NCI-H446 (cell line): ENCODE measurements at regions not wholly inside any gene's neighbourhood (a gene's known extent, or its start where the extent isn't known, plus 50 kb on each side); places are given as distances from the start of the nearest gene placed in this dataset.

ENCODE experiments used
- DNase-seq, 2 experiments: peaks; one replicate each; lab custom pipeline; 2025; lab: John Stamatoyannopoulos, UW

DNA sequence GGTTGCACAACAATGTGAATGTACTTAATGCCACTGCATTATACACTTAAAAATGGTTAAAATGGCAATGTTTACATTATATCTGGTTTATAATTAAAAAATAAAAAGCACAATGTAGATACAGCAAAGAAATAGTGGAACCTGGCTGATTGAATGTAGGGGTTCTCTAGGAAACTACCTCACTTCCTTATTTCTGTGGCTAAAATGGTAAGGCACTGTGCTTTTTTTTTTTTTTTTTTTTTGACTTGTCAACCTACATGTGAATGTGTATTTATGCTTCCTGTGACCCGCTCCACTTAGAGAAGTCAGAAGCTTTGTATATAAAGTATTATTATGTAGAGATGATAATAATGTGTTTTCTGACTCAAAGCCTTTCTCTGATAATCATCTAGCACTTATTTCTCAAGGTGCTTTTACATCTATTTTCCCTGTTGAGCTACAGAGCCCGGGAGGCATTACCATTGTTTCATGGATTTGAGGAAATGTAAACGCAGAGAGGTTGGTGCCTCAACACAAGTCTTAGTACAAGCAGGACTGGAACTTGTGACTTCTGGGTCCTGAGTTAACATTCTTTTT lies 55.0 kb downstream of the SOX4 start:
- DNase-seq: no peak

DNA sequence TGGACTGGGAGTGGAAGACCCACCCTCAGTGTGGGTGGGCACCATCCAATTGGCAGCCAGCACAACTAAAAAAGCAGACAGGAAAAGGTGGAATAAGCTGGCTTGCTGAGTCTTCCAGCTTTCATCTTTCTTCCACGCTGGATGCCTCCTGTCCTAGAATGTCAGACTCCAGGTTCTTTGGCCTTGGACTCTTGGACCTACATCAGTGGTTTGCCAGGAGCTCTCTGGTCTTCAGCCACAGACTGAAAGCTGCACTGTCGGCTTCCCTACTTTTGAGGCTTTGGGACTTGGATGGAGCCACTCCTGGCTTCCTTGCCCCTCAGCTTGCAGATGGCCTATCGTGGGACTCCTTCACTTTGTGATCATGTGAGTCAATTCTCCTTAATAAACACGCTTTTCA lies 59.8 kb downstream of the SOX4 start:
- no peak for DNase-seq

DNA sequence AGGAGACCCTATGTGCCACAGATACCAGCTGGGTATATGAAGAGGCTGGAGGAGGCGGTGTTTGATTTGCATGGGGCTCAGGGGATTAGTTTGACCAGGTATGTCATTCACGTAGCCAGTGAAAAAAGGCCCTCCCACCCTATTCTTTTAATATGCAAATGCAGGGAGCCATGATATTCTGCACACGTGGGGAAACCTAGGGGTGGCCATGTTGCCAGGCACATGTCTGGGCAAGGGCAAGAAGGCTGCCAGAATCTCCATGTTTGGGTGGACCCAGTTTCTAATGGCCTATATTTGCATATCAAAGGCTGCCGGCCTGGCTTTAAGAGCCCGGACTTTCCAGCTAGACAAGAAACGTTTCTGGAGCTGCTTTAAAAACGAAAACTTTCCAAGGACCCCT lies 60.4 kb downstream of the SOX4 start:
- DNase-seq: no peak

DNA sequence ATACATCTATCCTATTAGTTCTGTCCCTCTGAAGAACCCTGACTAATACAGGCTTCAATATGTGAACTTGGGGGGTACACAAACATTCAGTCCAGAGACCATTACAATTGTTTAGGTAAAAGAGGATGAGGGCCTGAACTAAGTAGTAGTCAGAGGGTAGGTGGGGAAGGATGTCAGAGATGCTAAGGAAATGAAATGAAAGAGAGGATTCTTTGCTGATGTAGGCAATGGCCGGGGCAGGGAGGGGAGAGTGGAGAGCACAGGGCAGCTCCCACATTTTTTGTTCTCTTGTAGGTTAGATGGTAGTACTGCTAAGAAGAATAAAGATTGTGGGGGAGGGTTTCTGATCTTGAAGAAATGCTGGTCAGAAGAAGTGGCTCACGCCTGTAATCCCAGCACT lies 60.8 kb downstream of the SOX4 start:
- DNase-seq: no peak

DNA sequence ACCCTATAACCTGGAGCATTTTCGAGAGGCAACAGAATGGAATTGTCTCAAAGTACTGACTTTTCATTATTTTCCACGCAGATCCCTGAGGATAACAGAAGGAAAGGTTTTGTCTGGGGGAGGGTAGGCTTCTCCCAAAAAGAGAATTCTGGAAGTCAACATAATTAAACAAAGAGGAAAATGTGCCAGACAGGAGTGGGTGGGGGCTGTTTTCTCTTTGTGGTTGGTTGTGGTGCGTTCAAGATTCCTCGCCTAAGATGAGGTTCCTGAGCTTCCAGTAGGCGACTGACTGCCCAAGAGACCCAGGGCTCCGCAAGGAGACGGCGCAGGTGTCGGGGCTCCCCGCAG lies 70.4 kb downstream of the SOX4 start:
- DNase-seq: no peak

DNA sequence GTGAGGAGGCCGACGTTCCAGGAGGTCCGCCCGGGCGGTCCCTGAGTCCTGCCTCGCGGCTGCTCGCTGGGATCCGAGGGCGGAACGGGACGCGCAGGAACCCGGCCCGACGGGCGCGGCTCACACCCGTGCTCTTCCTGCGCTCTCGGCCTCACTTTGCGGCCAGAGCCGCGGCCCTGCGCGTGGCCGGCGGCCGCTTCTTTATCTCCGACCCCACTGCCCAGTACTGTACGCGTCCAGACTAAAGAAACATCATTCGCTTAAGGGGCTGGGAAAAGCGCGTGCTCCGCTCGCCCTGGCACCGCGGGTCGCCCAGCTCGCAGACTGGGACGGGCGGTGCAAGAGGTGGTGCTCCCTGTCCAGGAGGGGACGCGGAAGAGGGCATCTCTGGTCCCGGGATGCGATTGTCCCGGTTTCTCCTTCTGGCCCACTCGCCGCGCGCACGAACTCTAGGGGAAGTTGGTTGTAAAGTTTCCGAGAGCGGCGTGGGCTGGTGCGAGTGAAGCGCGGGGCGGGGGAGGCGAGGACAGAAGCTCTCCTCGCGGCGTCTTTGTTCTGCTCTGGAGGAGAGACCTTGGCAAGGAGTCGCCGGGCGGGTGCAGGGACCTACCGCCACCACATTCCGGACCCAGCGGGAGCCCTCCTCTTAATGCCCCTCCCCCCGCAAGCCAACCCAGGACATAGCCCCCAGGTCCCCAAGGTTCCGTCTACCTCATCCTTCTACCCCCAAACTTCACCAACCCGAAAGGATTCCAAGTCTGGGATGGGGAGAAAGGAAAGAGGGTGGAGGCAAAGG lies 71.0 kb downstream of the SOX4 start:
- DNase-seq: no peak

- DNase-seq: no peak
These were observed 71.5 kb downstream of the SOX4 start for GRCh38 chr6:21665110-21665391.

DNA sequence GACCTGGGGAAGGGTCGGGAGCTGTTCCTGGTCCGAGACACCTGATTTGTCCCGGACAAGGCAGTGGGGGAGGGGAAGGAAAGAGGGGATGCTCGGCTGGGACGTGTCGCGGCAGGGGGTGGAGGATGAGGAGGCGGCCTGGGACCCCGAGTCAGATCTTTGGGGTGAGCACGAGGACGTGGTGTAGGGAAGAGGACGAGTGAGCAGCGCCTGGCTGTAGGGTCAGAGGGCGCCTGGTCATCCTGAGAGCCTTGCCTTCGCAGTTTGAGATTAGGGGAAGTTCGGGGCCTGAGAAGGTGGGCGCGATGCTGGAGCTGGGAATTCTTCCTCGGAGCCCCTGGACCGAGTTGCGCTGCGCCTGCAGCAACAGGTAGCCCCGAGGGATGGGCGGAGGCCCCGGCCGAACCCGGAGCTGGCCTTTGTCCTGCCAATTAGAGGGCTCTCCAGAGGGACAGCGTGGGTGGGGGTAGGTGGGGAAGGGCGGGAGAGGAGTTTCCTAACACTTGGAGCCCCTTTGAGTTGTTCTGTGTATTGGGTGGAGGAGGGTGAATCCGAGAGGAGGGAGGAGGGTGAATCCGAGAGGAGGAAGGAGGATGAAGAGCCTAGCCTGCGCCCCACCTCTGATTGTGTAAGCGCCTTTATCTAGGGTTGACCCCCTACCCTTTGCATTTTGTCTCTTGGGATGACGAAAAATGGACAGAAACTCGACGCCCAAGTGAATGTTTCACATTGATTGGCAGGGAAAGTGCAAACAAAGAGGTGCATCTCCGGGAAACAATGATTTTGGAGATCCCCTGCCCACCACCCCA lies 72.0 kb downstream of the SOX4 start:
- no peak for DNase-seq

DNA sequence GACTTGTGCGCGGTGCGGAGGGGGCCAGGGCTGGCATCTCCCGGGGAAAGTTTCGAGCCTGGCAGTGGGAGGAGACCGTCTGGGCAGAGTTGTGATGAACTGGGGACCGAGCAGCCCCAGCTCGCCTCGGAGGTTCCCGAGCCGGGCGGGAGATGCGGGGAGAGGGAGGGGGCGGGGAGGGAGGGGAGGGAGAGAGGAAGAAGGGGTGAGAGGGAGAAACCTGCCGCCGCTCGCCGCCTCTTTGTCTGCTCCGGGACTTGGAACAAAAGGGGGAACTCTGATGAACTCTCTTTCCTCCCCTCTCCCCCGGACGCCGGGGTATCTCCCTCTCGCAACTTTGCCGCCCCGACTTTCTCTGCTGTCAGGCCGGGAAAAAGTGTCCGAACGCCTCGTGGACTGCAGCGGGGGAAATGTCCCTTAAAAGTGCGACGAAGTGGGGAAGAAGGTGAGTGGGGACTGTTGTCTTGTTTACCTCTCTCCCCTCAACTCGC lies 72.7 kb downstream of the SOX4 start:
- no peak for DNase-seq

GRCh38 chr6:21666853-21667681 lies 73.5 kb downstream of the SOX4 start:
- no peak for DNase-seq

- no peak for DNase-seq
These were observed 75.2 kb downstream of the SOX4 start for GRCh38 chr6:21668795-21669194.

- DNase-seq: no peak
These were observed 83.2 kb downstream of the SOX4 start for GRCh38 chr6:21676769-21677168.

GRCh38 chr6:21678990-21679389 lies 85.4 kb downstream of the SOX4 start:
- DNase-seq: no peak

DNA sequence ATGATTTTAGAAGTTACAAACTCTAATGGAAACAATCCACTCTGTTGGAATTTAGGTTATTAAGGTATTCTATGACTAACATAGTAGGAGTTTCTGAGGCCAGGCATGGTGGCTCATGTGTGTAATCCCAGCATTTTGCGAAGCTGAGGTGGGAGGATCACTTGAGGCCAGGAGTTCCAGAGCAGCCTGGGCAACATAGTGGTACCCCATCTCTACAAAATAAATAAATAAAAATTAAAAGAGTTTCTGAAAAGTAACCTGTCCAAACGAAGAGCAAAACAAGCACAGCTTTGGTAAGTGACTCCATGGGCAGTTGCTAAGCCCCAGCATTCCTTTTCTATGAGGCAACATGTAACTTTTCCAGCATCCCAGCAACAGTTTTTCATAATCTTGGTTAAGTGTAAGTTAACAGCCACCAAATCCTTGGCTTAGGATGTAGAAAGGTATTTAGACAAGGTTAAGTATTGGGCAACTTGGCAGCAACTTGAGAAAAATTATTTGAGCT lies 86.3 kb downstream of the SOX4 start:
- no peak for DNase-seq

DNA sequence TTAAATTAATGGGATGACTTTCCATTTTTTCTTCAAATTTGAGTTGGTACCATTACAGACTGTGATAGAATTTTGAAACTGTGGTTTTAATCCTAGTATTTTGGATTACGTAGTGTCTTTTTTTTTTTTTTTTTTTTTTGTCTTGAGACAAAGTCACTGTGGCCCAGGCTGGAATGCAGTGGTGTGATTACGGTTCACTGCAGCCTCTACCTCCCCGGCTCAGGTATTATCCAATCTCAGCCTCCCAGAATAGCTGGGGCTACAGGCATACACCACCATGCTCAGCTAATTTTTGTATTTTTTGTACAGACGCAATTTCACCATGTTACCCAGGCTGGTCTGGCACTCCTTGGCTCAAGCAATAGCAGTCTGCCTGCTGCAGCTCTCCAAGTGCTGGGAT lies 87.1 kb downstream of the SOX4 start:
- no peak for DNase-seq

DNA sequence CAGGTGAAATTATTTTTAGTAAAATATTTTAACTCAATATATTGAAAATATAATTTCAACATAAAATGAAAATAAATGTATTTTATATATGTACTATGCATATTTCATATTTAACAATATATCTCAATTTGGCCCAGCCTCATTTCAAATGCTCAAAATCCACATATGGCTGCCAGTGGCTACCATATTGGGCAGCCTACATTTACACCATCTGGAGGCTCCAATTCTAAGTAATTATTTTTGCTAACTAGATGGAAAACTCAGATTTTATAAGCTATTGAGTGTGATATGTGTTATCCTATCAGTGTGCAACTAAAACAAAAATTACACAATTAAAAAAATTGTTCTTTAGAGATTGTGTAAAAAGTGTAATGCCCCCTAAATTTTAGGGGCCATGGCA lies 96.9 kb downstream of the SOX4 start:
- DNase-seq: no peak

DNA sequence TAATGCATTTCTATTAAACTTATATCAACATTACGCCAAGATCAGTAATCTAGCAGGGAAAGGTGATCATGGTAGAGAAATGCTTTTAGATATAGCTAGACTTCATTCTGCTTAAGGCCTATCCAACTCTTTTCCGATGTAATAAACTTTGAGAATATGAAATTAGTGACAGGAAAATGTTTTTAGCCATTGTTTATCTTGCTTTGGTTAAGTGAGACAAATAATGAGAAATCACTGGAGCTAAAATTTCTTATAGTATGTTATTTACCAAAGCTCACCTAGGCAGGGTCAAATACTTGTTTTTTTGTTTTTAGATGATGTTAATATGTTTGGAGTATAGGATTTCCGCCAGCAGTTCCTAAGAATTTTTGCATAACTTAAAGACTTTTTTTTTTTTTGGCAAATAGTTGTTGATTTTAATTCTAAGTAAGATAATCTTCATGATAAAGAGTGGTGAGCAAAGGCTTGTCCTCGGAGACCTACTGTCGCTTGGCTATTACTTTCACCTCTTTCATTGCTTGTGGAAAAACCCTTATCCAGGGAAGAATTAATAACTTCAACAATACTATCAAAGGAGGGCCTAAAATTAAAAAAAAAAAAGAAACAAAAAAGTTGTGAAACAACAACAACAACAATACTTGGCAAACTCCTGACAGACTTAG lies 98.3 kb downstream of the SOX4 start:
- DNase-seq: no peak

- no peak for DNase-seq
These were observed 99.2 kb downstream of the SOX4 start for GRCh38 chr6:21692721-21693120.

DNA sequence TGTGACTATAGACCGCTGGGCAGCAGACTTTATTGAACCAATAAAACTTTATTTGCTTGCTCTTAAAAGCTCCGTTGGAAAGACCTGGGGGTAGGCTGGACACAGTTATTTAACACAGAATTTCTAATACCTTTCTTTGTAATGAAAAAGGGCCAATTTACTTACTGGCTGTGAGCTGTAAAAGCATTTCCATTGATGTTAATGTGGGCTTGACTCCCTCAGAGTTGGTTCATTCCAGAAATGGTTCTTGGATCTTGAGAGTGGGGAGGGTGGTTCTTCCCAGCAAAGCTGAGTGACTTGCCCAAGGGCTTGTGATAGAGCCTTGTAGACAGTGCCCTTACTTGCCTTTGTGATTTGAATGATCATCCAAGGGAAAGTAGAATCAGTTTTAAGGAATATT lies 100.6 kb downstream of the SOX4 start:
- DNase-seq: no peak

DNA sequence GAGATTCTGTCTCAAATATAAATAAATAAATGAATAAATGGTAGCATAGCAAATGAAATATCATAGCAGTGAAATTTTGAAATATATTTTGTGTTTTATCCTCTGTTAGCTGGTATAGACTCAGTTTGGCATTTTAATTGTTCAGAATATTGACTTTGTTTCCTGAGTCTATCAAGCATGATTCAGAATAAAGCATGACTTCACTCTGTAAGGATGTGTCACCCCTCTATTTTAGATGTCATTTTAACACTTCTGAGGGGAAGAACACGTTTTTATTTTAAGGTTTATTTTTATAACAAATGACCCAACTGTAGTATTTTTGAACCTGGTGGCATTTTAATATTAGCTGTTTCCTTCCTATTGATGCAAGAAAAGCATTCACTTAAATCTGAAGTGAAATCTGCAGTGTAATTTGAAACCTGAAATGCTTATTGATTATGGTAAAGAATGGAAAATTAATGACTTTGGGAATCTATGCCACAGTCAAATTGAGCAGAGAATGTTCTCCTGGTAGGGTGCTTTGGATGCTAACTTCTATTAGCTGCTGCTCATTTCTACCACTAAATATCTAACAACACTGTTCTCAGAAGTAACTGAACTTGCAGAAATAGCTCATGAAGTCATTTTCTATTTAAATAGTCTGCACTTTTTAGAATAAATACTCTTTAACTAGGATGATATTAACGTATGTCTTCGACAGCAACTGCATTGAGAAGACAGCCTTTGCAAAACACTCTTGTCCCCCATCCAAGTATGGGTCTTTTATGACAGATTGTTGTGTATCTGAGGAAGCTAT lies 114.2 kb downstream of the SOX4 start:
- no peak for DNase-seq

- DNase-seq: no peak
These were observed 114.7 kb downstream of the SOX4 start for GRCh38 chr6:21708320-21708580.
